ENCODE measurements at regions not wholly inside any gene's neighbourhood (a gene's known extent, or its start where the extent isn't known, plus 50 kb on each side); places are given as distances from the start of the nearest gene placed in this dataset.

GRCh38 chr10:6997509-6997908 is 413.3 kb downstream of the SFMBT2 start:
- no peak for TF ChIP-seq POLR2A (IDR thresholded peaks at IDR 0.05; ENCODE audit: low read depth, low read length)
- TF ChIP-seq EZH2 (IDR thresholded peaks at IDR 0.05; ENCODE audit: borderline replicate concordance, low read depth, low read length, severe bottlenecking): no peak
- TF ChIP-seq CTCF (IDR thresholded peaks at IDR 0.05; ENCODE audit: extremely low read depth in 1 of 2, insufficient read depth in 1 of 2, low read depth in 1 of 2, low read length in 2 of 2): no peak
- TF ChIP-seq POLR2AphosphoS5 (IDR thresholded peaks at IDR 0.05; ENCODE audit: insufficient read depth, low read depth, low read length): no peak
